GM23248 (cell line): ENCODE measurements at regions not wholly inside any gene's neighbourhood (a gene's known extent, or its start where the extent isn't known, plus 50 kb on each side); places are given as distances from the start of the nearest gene placed in this dataset.

Experiments used
- EZH2 ChIP-seq: fragments of 200-600 bp; sonication (generic); IDR thresholded peaks from 2 replicates; pipeline ENCODE4 v1.6.1; 2018; ENCODE audit warnings: antibody characterized with exemption, mild to moderate bottlenecking; ENCODE audit not compliant: insufficient read depth, poor library complexity, severe bottlenecking
- EZH2phosphoT487 ChIP-seq: fragments of 200-600 bp; sonication (generic); IDR thresholded peaks from 2 replicates; pipeline ENCODE4 v1.6.1; 2018; ENCODE audit warnings: antibody characterized with exemption, moderate library complexity, mild to moderate bottlenecking, low read depth; ENCODE audit not compliant: insufficient read depth

GRCh38 chr15:35713733-35714132 lies 167.8 kb upstream of the DPH6 start:
- TF ChIP-seq EZH2 (no peak), EZH2phosphoT487 (no peak)
